CD4-positive, alpha-beta T cell treated with Interleukin-1 beta for 1 hour (primary cell): ENCODE measurements at regions not wholly inside any gene's neighbourhood (a gene's known extent, or its start where the extent isn't known, plus 50 kb on each side); places are given as distances from the start of the nearest gene placed in this dataset.

ENCODE experiments used
- DNase-seq, 2 donors: peaks; one replicate each; pipeline ENCODE4 v3.0.0-alpha.2; 2020 to 2022

GRCh38 chr6:170025935-170026750 lies 264.7 kb downstream of the DLL1 start:
- no peak for DNase-seq

DNA sequence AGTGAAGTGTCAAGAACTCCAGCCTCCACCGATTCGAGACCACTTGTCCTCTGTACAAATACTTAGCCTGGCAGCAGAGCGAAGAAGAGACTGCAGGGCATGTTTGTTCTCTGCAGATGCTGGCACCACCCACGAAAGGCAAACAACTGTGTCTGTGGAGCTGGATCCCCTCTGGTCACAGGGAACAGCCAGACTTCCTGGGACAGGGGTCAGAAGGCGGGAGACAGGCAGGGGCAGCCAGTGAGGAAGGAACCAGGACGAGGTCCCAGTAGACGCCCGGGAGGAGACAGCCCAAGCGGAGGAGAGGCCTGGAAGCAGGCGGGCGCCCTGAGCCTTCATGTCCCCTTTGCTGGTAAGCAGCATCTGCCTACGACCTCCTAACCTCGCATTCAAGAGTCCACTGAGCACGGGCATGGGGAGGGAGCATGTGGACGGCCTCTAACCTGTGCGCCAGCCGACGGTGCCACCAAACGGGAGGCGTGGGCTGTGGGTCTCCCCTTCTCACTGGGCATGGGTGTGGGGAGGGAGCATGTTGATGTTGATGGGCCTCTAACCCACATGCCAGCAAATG lies 265.5 kb downstream of the DLL1 start:
- DNase-seq, result no peak

DNA sequence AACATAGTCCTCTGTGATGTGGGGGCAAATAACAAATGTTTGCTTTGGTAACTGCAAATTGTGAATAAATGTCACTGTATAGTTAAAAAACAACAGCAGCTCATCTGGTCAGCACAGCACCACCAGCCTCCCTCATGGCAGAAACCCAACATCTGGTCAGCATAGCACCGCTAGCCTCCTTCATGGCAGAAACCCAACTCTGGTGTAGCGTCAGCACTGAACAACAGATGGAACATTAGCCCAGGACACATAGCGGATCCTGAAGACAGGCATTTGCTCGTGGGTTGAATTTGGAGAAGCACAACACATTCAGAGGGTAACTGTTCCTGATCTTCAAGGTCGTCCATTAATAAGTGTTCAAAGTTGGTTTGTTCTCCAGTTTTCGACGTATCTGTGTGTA lies 265.9 kb downstream of the DLL1 start:
- DNase-seq, result no peak

- DNase-seq, result no peak
These were observed 267.0 kb downstream of the DLL1 start for GRCh38 chr6:170023620-170024521.

DNA sequence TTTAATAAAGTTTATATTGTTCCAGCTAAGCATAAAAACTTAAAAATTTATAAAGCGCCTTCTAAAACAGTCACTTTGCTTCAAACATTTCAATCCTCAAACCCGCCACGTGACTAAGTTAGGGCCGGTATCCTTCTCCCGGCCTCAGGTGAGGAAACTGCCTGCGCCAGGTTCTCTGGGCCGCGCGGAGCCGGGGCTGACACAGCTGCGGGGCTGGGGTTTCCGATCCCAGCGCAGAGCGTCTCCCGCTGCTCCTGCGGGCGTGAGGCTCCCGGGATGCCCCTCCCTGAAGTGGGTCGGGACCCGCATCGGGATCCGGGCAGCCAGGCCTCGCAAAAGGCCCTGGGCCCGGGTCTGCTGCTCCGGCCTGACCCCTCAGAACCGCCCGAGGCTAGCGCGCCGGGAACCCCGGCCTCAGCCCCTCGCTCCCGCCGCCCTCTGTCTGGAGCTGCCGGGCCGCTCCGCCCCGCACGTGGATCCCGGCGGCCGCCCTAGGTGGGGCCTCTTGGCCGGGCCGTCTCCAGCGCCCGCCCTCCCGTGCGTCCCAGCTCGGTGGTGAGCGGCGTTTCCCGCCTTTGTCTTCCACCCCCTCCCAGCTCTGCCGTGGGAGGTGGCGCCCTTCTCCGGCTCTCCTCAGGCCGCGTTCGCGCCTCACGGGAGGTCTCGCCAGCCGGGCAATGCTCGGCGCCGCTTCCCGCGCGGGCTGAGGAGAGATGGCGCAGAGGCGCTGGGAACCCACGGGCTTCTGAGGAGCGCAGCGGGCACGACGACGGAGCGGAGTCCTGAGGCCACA lies 267.9 kb downstream of the DLL1 start:
- no peak for DNase-seq

DNA sequence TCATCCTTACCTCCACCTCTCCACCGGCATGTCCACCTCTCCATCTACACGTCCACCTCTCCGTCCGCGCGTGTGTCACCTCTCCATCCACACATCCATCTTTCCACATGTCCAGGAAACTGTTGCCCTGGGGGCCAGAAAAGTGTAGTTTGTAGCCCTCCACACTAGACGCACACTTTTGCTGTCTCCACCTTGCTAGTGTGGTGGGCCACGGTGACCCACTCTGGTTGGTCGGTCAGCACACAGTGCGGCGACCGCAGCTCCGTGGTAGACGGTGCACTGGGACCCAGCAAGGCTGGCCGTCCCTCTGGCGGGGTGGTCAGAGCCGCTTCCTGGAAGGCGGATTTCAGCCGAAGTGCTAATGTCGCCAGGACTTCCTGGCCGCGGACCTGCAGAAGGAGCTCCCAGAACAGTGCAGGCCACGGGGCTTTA lies 268.6 kb downstream of the DLL1 start:
- DNase-seq, result no peak

DNA sequence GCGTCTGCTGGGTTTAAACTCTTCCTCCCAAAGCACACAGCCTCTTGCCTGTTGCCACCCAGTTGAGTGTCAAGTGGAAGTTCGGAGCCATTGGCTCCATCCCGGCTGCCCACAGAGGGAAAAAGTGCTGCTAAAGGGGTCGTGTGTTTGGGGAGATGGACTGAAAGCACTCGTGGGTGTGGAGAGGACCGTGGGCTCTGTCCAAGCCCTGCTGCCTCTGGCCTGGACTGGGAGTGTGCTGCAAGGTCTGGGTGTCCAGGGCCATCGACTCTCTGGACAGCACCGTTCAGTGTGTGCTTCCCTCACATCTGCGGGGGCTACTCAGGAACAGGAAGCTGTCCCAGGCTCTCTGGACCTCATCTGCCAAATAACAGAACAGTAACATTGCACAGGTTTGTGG lies 269.3 kb downstream of the DLL1 start:
- DNase-seq, result no peak

GRCh38 chr6:170019818-170020583 lies 268.6 kb downstream of the ERMARD start:
- DNase-seq, result no peak

DNA sequence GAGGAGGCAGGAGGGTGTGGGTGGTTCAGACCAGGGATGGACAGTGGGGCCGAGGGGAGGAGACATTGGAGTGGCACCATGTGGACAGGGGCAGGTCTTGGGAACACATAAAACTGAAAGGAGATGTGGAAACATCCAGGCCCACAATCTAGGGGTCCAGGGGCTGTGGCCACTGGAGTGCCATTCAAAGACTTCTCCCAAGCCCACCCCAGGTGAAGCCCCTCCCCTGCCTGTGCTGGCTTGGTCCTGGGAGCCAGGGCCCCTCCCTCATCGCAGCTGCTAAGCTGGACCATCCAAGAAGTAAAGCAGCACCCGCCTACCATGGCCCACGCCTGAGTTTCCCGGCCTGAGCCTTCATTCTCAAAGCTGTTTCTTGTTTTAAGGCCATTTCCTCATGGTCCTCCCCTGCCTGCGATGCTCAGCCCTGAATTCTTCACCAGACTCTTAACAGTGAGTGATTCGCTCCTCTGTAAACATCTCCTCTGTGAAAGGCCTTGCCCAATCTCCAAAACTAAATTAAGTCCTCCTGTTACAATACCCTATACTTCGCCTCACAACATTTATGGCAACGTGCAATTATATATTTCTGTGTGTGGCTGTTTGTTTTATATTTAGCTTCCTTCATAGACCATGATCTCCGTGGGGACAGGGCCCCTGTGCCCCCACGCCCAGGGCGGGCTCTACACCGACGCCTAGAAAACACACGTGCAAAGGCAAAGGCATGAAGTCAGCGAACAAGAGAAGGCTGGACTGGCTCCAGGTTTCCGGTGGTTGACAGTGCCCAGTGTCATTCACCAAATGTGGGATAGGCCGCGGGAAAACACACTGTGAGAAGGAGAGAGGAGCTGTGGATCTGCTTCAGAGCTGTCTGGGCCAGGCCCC lies 267.8 kb downstream of the ERMARD start:
- no peak for DNase-seq

DNA sequence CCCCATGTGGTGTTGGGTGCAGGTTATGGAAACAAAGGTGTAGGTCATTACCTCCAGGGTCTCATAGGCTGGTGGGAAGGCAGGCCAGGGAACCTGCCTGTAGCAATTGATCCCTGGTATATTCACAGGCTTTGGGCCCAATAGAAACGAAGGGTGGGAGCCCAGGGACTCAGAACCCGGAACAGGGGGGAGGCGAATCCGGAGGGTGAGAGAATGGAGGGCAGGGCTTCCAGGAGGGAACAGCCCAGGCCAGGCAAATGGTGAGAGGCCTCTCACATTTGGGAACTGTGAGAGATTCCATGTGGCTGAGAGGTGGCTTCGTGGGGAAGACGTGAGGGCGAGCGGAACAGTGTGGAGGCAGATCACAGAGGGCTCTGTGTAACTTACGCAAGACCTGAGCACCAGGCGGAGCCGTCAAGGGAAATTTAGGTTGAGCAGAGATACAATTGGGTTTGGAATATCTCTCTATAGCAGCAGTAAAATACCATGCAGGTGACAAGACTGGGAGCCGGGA lies 267.1 kb downstream of the ERMARD start:
- no peak for DNase-seq

GRCh38 chr6:170017603-170018320 lies 266.3 kb downstream of the ERMARD start:
- no peak for DNase-seq

GRCh38 chr6:170013815-170014214 lies 262.4 kb downstream of the ERMARD start:
- DNase-seq, result no peak

DNA sequence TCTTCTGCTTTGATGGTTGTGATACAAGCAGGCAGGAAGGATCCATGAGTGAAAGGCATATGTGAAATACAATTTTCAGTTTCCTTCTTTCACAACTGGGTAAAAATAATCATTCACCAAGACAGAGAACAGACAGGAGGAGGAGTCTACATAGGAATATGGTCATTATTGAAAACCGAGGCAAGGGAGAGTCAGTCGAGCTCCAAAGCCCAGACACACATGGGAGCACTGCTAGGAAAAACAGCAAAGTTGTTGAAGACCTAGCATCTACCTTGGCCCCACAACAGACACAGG lies 260.6 kb downstream of the ERMARD start:
- no peak for DNase-seq

GRCh38 chr6:170011204-170012036 lies 260.0 kb downstream of the ERMARD start:
- DNase-seq, result no peak

DNA sequence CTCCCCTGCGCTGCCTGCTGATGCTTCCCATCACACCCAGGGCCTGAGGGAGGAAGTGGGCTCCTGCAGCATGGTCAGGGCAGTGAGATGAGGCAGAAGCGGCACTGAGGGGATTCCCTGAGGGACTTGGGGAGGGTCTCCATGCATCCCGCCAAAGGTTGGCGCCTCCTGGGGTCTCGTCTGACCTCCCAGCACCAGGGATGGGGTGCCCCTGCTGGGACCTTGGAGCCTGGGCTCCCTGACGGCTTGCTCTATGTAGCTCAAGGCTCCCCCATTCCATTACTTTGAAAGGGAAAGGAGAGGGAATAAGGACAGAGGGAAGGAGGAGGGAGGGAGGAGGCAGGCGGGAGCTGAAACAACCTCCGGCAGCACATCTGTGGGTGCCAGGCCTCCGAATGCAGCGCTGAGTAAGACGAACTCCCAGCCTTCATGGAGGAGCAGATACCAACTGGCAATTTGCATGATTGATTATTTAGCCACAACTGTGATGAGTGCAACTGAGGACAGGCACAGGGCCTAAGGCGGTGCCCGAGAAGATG lies 259.3 kb downstream of the ERMARD start:
- DNase-seq, result no peak

DNA sequence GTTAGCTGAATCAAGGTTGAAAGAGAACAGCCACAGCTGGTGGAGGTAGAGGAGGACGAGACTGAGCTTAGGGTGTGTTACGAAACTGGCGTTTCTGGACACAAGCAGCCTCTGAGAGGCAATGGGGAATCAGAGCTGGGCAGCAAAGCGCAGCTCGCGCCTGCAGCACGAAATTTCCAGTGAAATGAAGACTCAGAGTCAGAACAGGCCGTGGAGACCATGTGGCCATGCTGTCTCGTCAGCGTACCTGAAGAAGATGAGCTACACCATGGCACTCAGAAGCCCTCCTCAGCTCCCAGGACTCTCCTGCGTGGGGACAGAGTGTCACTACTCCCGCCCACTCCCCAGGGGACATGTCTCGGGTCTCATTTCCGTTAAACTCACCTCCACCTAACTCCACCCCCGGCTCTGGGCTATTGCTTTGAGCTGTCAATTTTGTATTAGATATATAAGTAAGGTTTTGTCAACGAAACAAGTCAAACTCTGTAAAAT lies 256.9 kb downstream of the ERMARD start:
- DNase-seq, result no peak

- no peak for DNase-seq
These were observed 256.3 kb downstream of the ERMARD start for GRCh38 chr6:170007468-170008293.
